HEK293 (cell line): ENCODE measurements at regions not wholly inside any gene's neighbourhood (a gene's known extent, or its start where the extent isn't known, plus 50 kb on each side); places are given as distances from the start of the nearest gene placed in this dataset.

Source experiments
- CTCF ChIA-PET: fragments of 350-600 bp; formaldehyde crosslinking; extraction: SDS; loops from one replicate; lab custom pipeline; 2021; ENCODE audit warnings: antibody characterized with exemption; lab: Yijun Ruan, JAX
- POLR2A ChIA-PET: fragments of 300-600 bp; formaldehyde crosslinking; extraction: SDS; loops from one replicate; lab custom pipeline; 2020; ENCODE audit warnings: antibody characterized with exemption, inconsistent platforms; lab: Yijun Ruan, JAX
- H3K27ac ChIP-seq: fragments of 200-500 bp; sonication (Bioruptor generic); 2 replicates; pipeline ENCODE4 v1.5.1; 2014; ENCODE audit warnings: low read depth, low read length, control low read depth, inconsistent platforms; ENCODE audit errors: extremely low read depth
- H3K36me3 ChIP-seq, 2 experiments: fragments of 200-500 bp in 1 of 2; sonication (Bioruptor generic) in 1 of 2; 1 replicate in 1 of 2; 2 replicates in 1 of 2; pipeline ENCODE4 v1.5.1; 2014 to 2017; ENCODE audit warnings: inconsistent platforms in 2 of 2, low read length in 2 of 2; ENCODE audit not compliant: control insufficient read depth in 2 of 2, insufficient read depth in 1 of 2
- H3K4me1 ChIP-seq: fragments of 200-500 bp; sonication (Bioruptor generic); 2 replicates; pipeline ENCODE4 v1.5.1; 2014; ENCODE audit warnings: mild to moderate bottlenecking, low read length, inconsistent platforms; ENCODE audit not compliant: control insufficient read depth, insufficient read depth
- H3K4me3 ChIP-seq: 2 replicates; pipeline ENCODE4 v1.5.1; 2011; ENCODE audit warnings: low read depth, mild to moderate bottlenecking, control low read depth, low read length, moderate library complexity
- H3K9me3 ChIP-seq: fragments of 200-500 bp; sonication (Bioruptor generic); 2 replicates; pipeline ENCODE4 v1.5.1; 2014; ENCODE audit warnings: low read depth, low read length, inconsistent platforms; ENCODE audit not compliant: control insufficient read depth, insufficient read depth
- HOXC10 ChIP-seq: sonication (generic); formaldehyde crosslinking; IDR thresholded peaks from 2 replicates; pipeline ENCODE4 v1.8.1; 2023; ENCODE audit warnings: mild to moderate bottlenecking, missing genetic modification reagents
- MEIS1 ChIP-seq: sonication (generic); formaldehyde crosslinking; IDR thresholded peaks from 2 replicates; pipeline ENCODE4 v1.8.1; 2022; ENCODE audit warnings: missing genetic modification reagents, mild to moderate bottlenecking, borderline replicate concordance
- OVOL3 ChIP-seq: fragments of 450-650 bp; formaldehyde crosslinking; IDR thresholded peaks from 2 replicates; pipeline ENCODE4 v1.5.1; 2016; ENCODE audit warnings: missing biosample characterization, missing genetic modification characterization
- PATZ1 ChIP-seq: fragments of 450-650 bp; formaldehyde crosslinking; IDR thresholded peaks from 2 replicates; pipeline ENCODE4 v1.5.1; 2016; ENCODE audit warnings: missing biosample characterization, missing genetic modification characterization
- PRDM1 ChIP-seq: fragments of 450-650 bp; formaldehyde crosslinking; IDR thresholded peaks from 2 replicates; pipeline ENCODE4; 2016; ENCODE audit warnings: missing biosample characterization, missing genetic modification characterization
- SP3 ChIP-seq: fragments of 450-650 bp; formaldehyde crosslinking; IDR thresholded peaks from 2 replicates; pipeline ENCODE4 v1.5.1; 2016; ENCODE audit warnings: missing biosample characterization, missing genetic modification characterization
- ZBTB48 ChIP-seq: fragments of 450-650 bp; formaldehyde crosslinking; IDR thresholded peaks from 2 replicates; pipeline ENCODE4 v1.5.1; 2016; ENCODE audit warnings: missing biosample characterization, missing genetic modification characterization
- ZEB2 ChIP-seq: fragments of 450-650 bp; formaldehyde crosslinking; IDR thresholded peaks from 2 replicates; pipeline ENCODE4 v1.5.1; 2016; ENCODE audit warnings: missing biosample characterization, missing genetic modification characterization
- ZNF114 ChIP-seq: fragments of 450-650 bp; formaldehyde crosslinking; IDR thresholded peaks from 2 replicates; pipeline ENCODE4 v1.5.0; 2017; ENCODE audit warnings: missing biosample characterization, missing genetic modification characterization
- ZNF133 ChIP-seq: fragments of 450-650 bp; formaldehyde crosslinking; IDR thresholded peaks from 2 replicates; pipeline ENCODE4 v1.5.1; 2016; ENCODE audit warnings: missing biosample characterization, missing genetic modification characterization
- ZNF146 ChIP-seq: fragments of 450-650 bp; formaldehyde crosslinking; IDR thresholded peaks from 2 replicates; pipeline ENCODE4 v1.5.1; 2016; ENCODE audit warnings: missing biosample characterization, missing genetic modification characterization
- ZNF157 ChIP-seq: fragments of 450-650 bp; formaldehyde crosslinking; IDR thresholded peaks from 2 replicates; pipeline ENCODE4 v1.5.1; 2016; ENCODE audit warnings: missing biosample characterization, missing genetic modification characterization
- ZNF248 ChIP-seq: fragments of 450-650 bp; formaldehyde crosslinking; IDR thresholded peaks from 2 replicates; pipeline ENCODE4 v1.5.1; 2017; ENCODE audit warnings: missing biosample characterization, missing genetic modification characterization
- ZNF26 ChIP-seq: fragments of 450-650 bp; formaldehyde crosslinking; IDR thresholded peaks from 2 replicates; pipeline ENCODE4 v1.5.1; 2016; ENCODE audit warnings: missing biosample characterization, missing genetic modification characterization
- ZNF548 ChIP-seq: fragments of 450-650 bp; formaldehyde crosslinking; IDR thresholded peaks from 2 replicates; pipeline ENCODE4 v1.5.1; 2016; ENCODE audit warnings: missing biosample characterization, missing genetic modification characterization
- ZNF585B ChIP-seq: fragments of 450-650 bp; formaldehyde crosslinking; IDR thresholded peaks from 2 replicates; pipeline ENCODE4 v1.5.1; 2016; ENCODE audit warnings: missing biosample characterization, missing genetic modification characterization
- ZNF670 ChIP-seq: fragments of 450-650 bp; formaldehyde crosslinking; IDR thresholded peaks from 2 replicates; pipeline ENCODE4 v1.5.1; 2016; ENCODE audit warnings: missing biosample characterization, missing genetic modification characterization, low read depth
- ZNF837 ChIP-seq: fragments of 450-650 bp; formaldehyde crosslinking; IDR thresholded peaks from 2 replicates; pipeline ENCODE4 v1.5.1; 2016; ENCODE audit warnings: missing biosample characterization, missing genetic modification characterization
- TF ChIP-seq, protein P1 (sequence below): fragments of 450-650 bp; formaldehyde crosslinking; conservative IDR thresholded peaks from 2 replicates; pipeline ENCODE4 v1.5.1; 2016; ENCODE audit warnings: low read depth, missing biosample characterization, missing genetic modification characterization
- TF ChIP-seq, protein P2 (sequence below): fragments of 450-650 bp; formaldehyde crosslinking; IDR thresholded peaks from 2 replicates; pipeline ENCODE4 v1.5.1; 2016; ENCODE audit warnings: missing biosample characterization, missing genetic modification characterization
- TF ChIP-seq, protein P3 (sequence below): fragments of 450-650 bp; formaldehyde crosslinking; IDR thresholded peaks from 2 replicates; pipeline ENCODE4 v1.5.1; 2016; ENCODE audit warnings: missing biosample characterization, missing genetic modification characterization

- TF ChIP-seq, protein P1, sequence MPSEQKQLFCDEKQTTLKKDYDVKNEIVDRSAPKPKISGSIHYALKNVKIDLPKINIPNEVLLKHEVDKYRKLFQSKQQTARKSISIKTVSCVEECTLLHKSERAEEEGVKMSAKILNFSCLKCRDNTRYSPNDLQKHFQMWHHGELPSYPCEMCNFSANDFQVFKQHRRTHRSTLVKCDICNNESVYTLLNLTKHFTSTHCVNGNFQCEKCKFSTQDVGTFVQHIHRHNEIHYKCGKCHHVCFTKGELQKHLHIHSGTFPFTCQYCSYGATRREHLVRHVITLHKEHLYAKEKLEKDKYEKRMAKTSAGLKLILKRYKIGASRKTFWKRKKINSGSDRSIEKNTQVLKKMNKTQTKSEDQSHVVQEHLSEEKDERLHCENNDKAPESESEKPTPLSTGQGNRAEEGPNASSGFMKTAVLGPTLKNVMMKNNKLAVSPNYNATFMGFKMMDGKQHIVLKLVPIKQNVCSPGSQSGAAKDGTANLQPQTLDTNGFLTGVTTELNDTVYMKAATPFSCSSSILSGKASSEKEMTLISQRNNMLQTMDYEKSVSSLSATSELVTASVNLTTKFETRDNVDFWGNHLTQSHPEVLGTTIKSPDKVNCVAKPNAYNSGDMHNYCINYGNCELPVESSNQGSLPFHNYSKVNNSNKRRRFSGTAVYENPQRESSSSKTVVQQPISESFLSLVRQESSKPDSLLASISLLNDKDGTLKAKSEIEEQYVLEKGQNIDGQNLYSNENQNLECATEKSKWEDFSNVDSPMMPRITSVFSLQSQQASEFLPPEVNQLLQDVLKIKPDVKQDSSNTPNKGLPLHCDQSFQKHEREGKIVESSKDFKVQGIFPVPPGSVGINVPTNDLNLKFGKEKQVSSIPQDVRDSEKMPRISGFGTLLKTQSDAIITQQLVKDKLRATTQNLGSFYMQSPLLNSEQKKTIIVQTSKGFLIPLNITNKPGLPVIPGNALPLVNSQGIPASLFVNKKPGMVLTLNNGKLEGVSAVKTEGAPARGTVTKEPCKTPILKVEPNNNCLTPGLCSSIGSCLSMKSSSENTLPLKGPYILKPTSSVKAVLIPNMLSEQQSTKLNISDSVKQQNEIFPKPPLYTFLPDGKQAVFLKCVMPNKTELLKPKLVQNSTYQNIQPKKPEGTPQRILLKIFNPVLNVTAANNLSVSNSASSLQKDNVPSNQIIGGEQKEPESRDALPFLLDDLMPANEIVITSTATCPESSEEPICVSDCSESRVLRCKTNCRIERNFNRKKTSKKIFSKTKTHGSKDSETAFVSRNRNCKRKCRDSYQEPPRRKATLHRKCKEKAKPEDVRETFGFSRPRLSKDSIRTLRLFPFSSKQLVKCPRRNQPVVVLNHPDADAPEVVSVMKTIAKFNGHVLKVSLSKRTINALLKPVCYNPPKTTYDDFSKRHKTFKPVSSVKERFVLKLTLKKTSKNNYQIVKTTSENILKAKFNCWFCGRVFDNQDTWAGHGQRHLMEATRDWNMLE (tag by site-specific recombination): no peak
- TF ChIP-seq ZNF157 (tag by site-specific recombination): no peak
- TF ChIP-seq, protein P2, sequence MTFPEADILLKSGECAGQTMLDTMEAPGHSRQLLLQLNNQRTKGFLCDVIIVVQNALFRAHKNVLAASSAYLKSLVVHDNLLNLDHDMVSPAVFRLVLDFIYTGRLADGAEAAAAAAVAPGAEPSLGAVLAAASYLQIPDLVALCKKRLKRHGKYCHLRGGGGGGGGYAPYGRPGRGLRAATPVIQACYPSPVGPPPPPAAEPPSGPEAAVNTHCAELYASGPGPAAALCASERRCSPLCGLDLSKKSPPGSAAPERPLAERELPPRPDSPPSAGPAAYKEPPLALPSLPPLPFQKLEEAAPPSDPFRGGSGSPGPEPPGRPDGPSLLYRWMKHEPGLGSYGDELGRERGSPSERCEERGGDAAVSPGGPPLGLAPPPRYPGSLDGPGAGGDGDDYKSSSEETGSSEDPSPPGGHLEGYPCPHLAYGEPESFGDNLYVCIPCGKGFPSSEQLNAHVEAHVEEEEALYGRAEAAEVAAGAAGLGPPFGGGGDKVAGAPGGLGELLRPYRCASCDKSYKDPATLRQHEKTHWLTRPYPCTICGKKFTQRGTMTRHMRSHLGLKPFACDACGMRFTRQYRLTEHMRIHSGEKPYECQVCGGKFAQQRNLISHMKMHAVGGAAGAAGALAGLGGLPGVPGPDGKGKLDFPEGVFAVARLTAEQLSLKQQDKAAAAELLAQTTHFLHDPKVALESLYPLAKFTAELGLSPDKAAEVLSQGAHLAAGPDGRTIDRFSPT (tag by site-specific recombination): no peak
- TF ChIP-seq ZNF837 (tag by site-specific recombination): no peak
- TF ChIP-seq, protein P3, sequence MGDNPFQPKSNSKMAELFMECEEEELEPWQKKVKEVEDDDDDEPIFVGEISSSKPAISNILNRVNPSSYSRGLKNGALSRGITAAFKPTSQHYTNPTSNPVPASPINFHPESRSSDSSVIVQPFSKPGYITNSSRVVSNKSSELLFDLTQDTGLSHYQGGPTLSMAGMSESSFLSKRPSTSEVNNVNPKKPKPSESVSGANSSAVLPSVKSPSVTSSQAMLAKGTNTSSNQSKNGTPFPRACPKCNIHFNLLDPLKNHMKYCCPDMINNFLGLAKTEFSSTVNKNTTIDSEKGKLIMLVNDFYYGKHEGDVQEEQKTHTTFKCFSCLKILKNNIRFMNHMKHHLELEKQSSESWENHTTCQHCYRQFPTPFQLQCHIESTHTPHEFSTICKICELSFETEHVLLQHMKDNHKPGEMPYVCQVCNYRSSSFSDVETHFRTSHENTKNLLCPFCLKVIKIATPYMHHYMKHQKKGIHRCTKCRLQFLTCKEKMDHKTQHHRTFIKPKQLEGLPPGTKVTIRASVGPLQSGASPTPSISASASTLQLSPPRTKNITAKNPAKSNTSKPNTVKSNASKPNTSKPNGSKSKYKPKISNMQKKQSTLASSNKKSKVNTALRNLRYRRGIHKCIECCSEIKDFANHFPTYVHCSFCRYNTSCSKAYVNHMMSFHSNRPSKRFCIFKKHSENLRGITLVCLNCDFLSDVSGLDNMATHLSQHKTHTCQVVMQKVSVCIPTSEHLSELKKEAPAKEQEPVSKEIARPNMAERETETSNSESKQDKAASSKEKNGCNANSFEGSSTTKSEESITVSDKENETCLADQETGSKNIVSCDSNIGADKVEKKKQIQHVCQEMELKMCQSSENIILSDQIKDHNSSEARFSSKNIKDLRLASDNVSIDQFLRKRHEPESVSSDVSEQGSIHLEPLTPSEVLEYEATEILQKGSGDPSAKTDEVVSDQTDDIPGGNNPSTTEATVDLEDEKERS (tag by site-specific recombination): no peak
- TF ChIP-seq ZNF585B (tag by site-specific recombination): no peak
- TF ChIP-seq OVOL3: no peak
- TF ChIP-seq ZNF146: no peak
- no peak for TF ChIP-seq ZEB2 (tag by site-specific recombination)
- TF ChIP-seq HOXC10 (CRISPR knock-in tag): no peak
These were observed 78.9 kb upstream of the NXPH1 start (continued) for GRCh38 chr7:8354503-8354902.

DNA sequence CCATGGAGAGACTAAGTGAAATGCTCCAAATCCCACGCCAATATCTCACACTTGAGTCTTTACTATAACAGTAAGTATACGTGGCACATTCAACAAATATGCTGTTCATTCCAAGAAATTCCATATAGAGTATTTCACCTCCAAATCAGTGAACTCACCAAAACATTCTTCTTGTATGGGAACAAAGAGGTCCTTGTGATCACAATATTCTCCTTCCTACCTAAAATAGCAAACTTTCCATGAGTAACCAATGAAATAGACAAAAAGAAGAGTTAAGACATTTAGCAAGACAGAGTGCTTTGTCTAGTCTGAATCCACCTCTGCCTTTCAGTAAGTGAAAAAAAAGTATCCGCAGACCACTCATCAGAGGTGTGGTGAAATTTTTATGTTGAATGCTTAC, 77.3 kb upstream of the NXPH1 start:
- Histone ChIP-seq H3K36me3 (no peaks in the 10 kb centered on the region), H3K27ac (no peak overlapping the region), H3K4me1 (no peaks in the 10 kb centered on the region), H3K9me3 (no peaks in the 10 kb centered on the region), H3K4me3 (no peak overlapping the region)
- TF ChIP-seq ZNF114 (tag by site-specific recombination): no peak
- no peak for TF ChIP-seq MEIS1 (CRISPR knock-in tag)
- TF ChIP-seq ZNF248 (tag by site-specific recombination): no peak
- no peak for TF ChIP-seq SP3 (tag by site-specific recombination)
- TF ChIP-seq PRDM1 (tag by site-specific recombination): no peak
- POLR2A ChIA-PET: no interaction called here
- CTCF ChIA-PET: no interaction called here

DNA sequence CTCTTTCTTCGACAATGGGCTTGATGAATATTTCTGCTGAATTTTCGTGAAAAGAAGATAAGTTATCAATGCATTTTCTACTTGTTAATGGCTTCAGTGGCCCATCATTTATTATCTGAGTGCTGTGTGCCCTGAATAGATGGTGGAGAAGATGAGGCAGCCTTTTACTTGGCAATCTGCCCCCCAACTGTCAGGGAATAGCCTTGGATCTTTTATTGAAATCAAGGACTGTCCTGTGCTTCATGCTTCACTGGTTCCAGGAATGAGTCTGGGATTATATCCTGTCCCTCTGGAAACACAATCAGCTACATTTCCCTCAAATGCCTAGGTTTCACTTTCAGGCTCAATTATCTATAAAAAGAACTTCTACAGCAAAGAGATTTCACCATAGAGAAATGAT, 75.9 kb upstream of the NXPH1 start:
- ChIA-PET POLR2A (no interaction called here), CTCF (no interaction called here)
- TF ChIP-seq ZNF26 (tag by site-specific recombination) (no peak), ZBTB48 (no peak), ZNF133 (tag by site-specific recombination) (no peak), PATZ1 (no peak), ZNF548 (tag by site-specific recombination) (no peak), ZNF670 (tag by site-specific recombination) (no peak)

More for the DNA sequence above, 75.9 kb upstream of the NXPH1 start:
- no peak overlapping the region for H3K4me3 ChIP-seq
- no peak overlapping the region for H3K27ac ChIP-seq
- H3K9me3 ChIP-seq: no peaks in the 10 kb centered on the region
- no peaks in the 10 kb centered on the region for H3K4me1 ChIP-seq
- H3K36me3 ChIP-seq: no peaks in the 10 kb centered on the region
